K562 (cell line): ENCODE measurements at regions not wholly inside any gene's neighbourhood (a gene's known extent, or its start where the extent isn't known, plus 50 kb on each side); places are given as distances from the start of the nearest gene placed in this dataset.

Experiments
- ATAC-seq: fragments of 200-7000 bp; cut with Tn5 transposase; 3 replicates; pipeline ENCODE4 v1.9.1; 2020; ENCODE audit warnings: moderate library complexity
- BruUV-seq: library from RNA; stranded (reverse); fragments of 400-500 nt; replicated peaks from 2 replicates; lab custom pipeline; 2021; lab: Mats Ljungman, UMichigan
- CTCF ChIA-PET: fragments of 300-600 bp; formaldehyde crosslinking; extraction: SDS; loops from one replicate; lab custom pipeline; 2021; ENCODE audit warnings: low intra/inter-chr PET ratio; lab: Yijun Ruan, JAX
- POLR2A ChIA-PET: fragments of 300-600, 350-650 bp; sonication (Branson Sonifier 250); formaldehyde crosslinking; extraction: SDS; loops from one replicate; lab custom pipeline; 2021; ENCODE audit warnings: antibody characterized with exemption, inconsistent platforms; lab: Yijun Ruan, JAX
- DNase-seq, 4 experiments: peaks; one replicate each; pipeline versions ENCODE4 v3.0.0 to v3.0.0-alpha.2; 2011 to 2018; ENCODE audit warnings: low spot score in 3 of 4, mixed read lengths in 3 of 4; ENCODE audit errors: extremely low read depth in 1 of 4
- FAIRE-seq: peaks from 2 replicates; lab custom pipeline; 2011; peaks lifted over from hg19 to GRCh38; lab: Jason Lieb, UNC
- H2AFZ ChIP-seq: 2 replicates; pipeline ENCODE4 v1.6.0; 2011; ENCODE audit warnings: low read depth, low read length, control low read depth, inconsistent platforms
- H3K27ac ChIP-seq: fragments of 200-600 bp; 3 replicates; pipeline ENCODE4 v1.8.0; 2011; ENCODE audit warnings: low read depth, mild to moderate bottlenecking, control low read depth, inconsistent platforms, low read length, moderate library complexity, mixed read lengths; ENCODE audit errors: extremely low read depth
- H3K27me3 ChIP-seq, 2 experiments: fragments of 300-600 bp in 1 of 2; 2 replicates in 1 of 2; 3 replicates in 1 of 2; pipeline versions ENCODE4 v1.6.0 to v1.8.0; 2011; ENCODE audit warnings: inconsistent platforms in 2 of 2, low read length in 2 of 2, mild to moderate bottlenecking in 1 of 2, mixed read lengths in 1 of 2, moderate library complexity in 1 of 2; ENCODE audit not compliant: control insufficient read depth in 2 of 2, insufficient read depth in 2 of 2
- H3K36me3 ChIP-seq: fragments of 300-600 bp; 3 replicates; pipeline ENCODE4 v1.8.0; 2011; ENCODE audit warnings: mild to moderate bottlenecking, low read length, inconsistent platforms; ENCODE audit not compliant: control insufficient read depth, insufficient read depth
- H3K4me1 ChIP-seq, 2 experiments: fragments of 200-600 bp in 1 of 2; replicated peaks in 1 of 2; 2 replicates in 1 of 2; 3 replicates in 1 of 2; pipeline versions ENCODE4 v1.5.1 to v1.8.0; 2011; ENCODE audit warnings: inconsistent platforms in 2 of 2, low read length in 2 of 2, mild to moderate bottlenecking in 1 of 2, mixed read lengths in 1 of 2, moderate library complexity in 1 of 2; ENCODE audit not compliant: control insufficient read depth in 2 of 2, insufficient read depth in 2 of 2
- H3K4me2 ChIP-seq: 2 replicates; pipeline ENCODE4 v1.6.1; 2011; ENCODE audit warnings: low read length, control low read depth, inconsistent platforms, mixed read lengths; ENCODE audit not compliant: insufficient read depth
- H3K4me3 ChIP-seq: fragments of 200-600 bp; sonication (generic), shearing (Covaris generic); 2 replicates; pipeline ENCODE4 v1.5.1; 2016; ENCODE audit warnings: control low read depth, inconsistent platforms
- H3K79me2 ChIP-seq: fragments of 200-600 bp; 3 replicates; pipeline ENCODE4 v1.8.0; 2011; ENCODE audit warnings: low read length, inconsistent platforms; ENCODE audit not compliant: control insufficient read depth, insufficient read depth
- H3K9ac ChIP-seq, 2 experiments: 2 replicates each; pipeline versions ENCODE4 v1.6.0 to v1.6.1; 2011; ENCODE audit warnings: low read depth in 2 of 2, low read length in 2 of 2, control low read depth in 1 of 2, inconsistent platforms in 1 of 2, mild to moderate bottlenecking in 1 of 2, mixed read lengths in 1 of 2; ENCODE audit not compliant: insufficient read depth in 1 of 2
- H3K9me1 ChIP-seq: one replicate; pipeline ENCODE4 v1.6.0; 2011; ENCODE audit warnings: inconsistent platforms, mild to moderate bottlenecking, low read length, moderate library complexity; ENCODE audit not compliant: control insufficient read depth, insufficient read depth
- H3K9me3 ChIP-seq: replicated peaks from 2 replicates; pipeline ENCODE4 v1.5.1; 2011; ENCODE audit warnings: low read depth, low read length, inconsistent platforms; ENCODE audit not compliant: control insufficient read depth, insufficient read depth
- H4K20me1 ChIP-seq: replicated peaks from 2 replicates; pipeline ENCODE4 v1.6.1; 2011; ENCODE audit warnings: low read length, inconsistent platforms, mixed read lengths; ENCODE audit not compliant: control insufficient read depth, insufficient read depth
- ADNP ChIP-seq: fragments of 200-800 bp; sonication (Bioruptor generic); IDR thresholded peaks from 2 replicates; pipeline ENCODE4 v1.6.1; 2016; ENCODE audit warnings: missing genetic modification characterization, missing compliant biosample characterization
- ELF1 ChIP-seq: fragments of 200-800 bp; sonication (Bioruptor generic); IDR thresholded peaks from 2 replicates; pipeline ENCODE4 v1.6.1; 2016; ENCODE audit warnings: missing genetic modification characterization, missing compliant biosample characterization
- EP300 ChIP-seq: IDR thresholded peaks from 2 replicates; pipeline ENCODE4 v1.6.1; 2012; ENCODE audit warnings: low read length, improper control_type of control experiment
- HMG20A ChIP-seq: fragments of 450-650 bp; formaldehyde crosslinking; conservative IDR thresholded peaks from 2 replicates; pipeline ENCODE4 v1.4.0; 2020; ENCODE audit warnings: mild to moderate bottlenecking, mixed read lengths
- MAFK ChIP-seq: IDR thresholded peaks from 2 replicates; pipeline ENCODE4 v1.6.1; 2011; ENCODE audit warnings: low read length, improper control_type of control experiment
- NFYB ChIP-seq: IDR thresholded peaks from 2 replicates; pipeline ENCODE4 v1.6.1; 2011; ENCODE audit warnings: mild to moderate bottlenecking, moderate library complexity; ENCODE audit not compliant: insufficient read length; ENCODE audit errors: extremely low read depth
- SMAD2 ChIP-seq: fragments of 150-350 bp; IDR thresholded peaks from 2 replicates; pipeline ENCODE4 v1.6.1; 2014; ENCODE audit warnings: low read depth, mild to moderate bottlenecking, low read length
- ZBED1 ChIP-seq: IDR thresholded peaks from 2 replicates; pipeline ENCODE4 v1.6.1; 2014
- ZNF12 ChIP-seq: sonication (generic); formaldehyde crosslinking; IDR thresholded peaks from 2 replicates; pipeline ENCODE4 v1.4.0; 2020; ENCODE audit warnings: mild to moderate bottlenecking, missing genetic modification reagents
- WGBS: fragments of 100-300 bp; shearing (Covaris generic); methylation state at CpG from one replicate; pipeline ENCODE4 v1.1.6; 2016; ENCODE audit warnings: low coverage, mixed read lengths; ENCODE audit not compliant: insufficient coverage; ENCODE audit errors: missing lambda C conversion rate; 5-methylcytosine and 5-hydroxymethylcytosine counted together
- in situ Hi-C: fragments of 300-500 bp; cut with MboI; formaldehyde crosslinking; loops from 4 replicates; pipeline ENCODE4 v1.15.0; 2018; ENCODE audit warnings: inconsistent platforms, mixed read lengths
- intact Hi-C: fragments of 100-400 bp; cut with micrococcal nuclease; formaldehyde crosslinking; loops from 2 replicates; pipeline ENCODE4 v1.14.2; 2022
- TF ChIP-seq, protein P1 (sequence below): conservative IDR thresholded peaks from 2 replicates; pipeline ENCODE4 v1.6.1; 2011; ENCODE audit warnings: low read depth, mild to moderate bottlenecking, low read length; ENCODE audit not compliant: control insufficient read depth

DNA sequence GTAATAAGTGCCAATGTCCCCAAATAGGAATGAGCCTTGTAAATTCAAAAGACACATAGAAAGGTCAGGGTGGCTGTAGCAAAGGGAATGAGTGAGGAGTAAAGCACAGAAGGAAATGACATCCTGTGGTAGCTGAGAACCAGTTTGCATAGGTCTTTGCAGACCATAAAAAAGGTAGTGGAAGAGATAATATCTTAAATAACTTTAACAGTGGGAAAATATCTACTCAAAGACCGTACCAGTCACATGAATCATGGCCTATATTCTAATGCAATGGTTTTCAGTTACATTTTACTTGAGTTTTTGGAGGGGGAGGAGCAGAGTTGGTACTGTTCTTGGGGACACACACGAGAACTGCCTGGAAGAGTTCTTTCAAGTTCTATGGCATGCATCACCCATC, 297.3 kb upstream of the ADAMTS9 start:
- H3K9me1 ChIP-seq: no peaks in the 10 kb centered on the region
- intact Hi-C loops (no loop called here), in situ Hi-C loops (no loop called here)
- no peak overlapping the region for H3K9ac ChIP-seq
- no peak for DNase-seq
- no peak for ATAC-seq
- no peaks in the 10 kb centered on the region for H3K36me3 ChIP-seq
- no peaks in the 10 kb centered on the region for H3K27me3 ChIP-seq
- ChIA-PET POLR2A (no interaction called here), CTCF (no interaction called here)
- H3K79me2 ChIP-seq: no peaks in the 10 kb centered on the region
- H4K20me1 ChIP-seq: no peaks in the 10 kb centered on the region
- WGBS: 13% methylated on average over 2 of the region's 2 CpGs
- H3K4me1 ChIP-seq: no peaks in the 10 kb centered on the region
- no peak overlapping the region for H3K4me3 ChIP-seq
- BruUV-seq: no TSS peak
- H3K27ac ChIP-seq: no peak overlapping the region
- no peak overlapping the region for H3K4me2 ChIP-seq
- FAIRE-seq: no peak
- H2AFZ ChIP-seq: no peak overlapping the region
- no peaks in the 10 kb centered on the region for H3K9me3 ChIP-seq
- TF ChIP-seq ELF1 (tag) (no peak), ADNP (tag) (no peak), ZNF12 (no peak), HMG20A (CRISPR knock-in tag) (no peak), ZBED1 (no peak), EP300 (no peak), MAFK (no peak), SMAD2 (no peak), NFYB (no peak)
- TF ChIP-seq, protein P1, sequence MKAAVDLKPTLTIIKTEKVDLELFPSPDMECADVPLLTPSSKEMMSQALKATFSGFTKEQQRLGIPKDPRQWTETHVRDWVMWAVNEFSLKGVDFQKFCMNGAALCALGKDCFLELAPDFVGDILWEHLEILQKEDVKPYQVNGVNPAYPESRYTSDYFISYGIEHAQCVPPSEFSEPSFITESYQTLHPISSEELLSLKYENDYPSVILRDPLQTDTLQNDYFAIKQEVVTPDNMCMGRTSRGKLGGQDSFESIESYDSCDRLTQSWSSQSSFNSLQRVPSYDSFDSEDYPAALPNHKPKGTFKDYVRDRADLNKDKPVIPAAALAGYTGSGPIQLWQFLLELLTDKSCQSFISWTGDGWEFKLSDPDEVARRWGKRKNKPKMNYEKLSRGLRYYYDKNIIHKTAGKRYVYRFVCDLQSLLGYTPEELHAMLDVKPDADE: no peak
